ENCODE measurements at regions not wholly inside any gene's neighbourhood (a gene's known extent, or its start where the extent isn't known, plus 50 kb on each side); places are given as distances from the start of the nearest gene placed in this dataset.

DNA sequence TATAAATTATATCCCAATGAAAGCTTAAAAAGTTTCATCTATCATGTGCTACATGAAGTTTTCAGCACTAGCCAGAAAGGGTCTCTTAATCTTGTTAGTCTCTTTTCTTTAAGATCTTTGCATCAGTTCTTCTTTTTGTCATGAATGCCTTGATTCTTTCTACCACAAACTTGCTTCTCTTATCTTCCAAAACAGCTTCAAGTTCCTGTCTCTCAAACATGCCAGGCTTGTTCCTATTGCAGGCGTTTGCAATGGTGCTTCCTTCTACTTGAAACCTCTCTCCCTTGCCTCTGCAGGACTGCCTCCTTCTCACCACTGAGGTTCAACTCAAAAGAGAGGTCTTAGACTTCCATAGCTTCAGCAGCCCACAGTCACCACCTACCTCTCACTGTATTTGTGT, 104.3 kb upstream of the FRMD4B start:
- H3K27ac ChIP-seq (ENCODE audit: low read depth, low read length): no peak overlapping the region
- no peaks in the 10 kb centered on the region for H3F3A ChIP-seq (ENCODE audit: control insufficient read depth, insufficient read depth)
- TF ChIP-seq, protein P1, sequence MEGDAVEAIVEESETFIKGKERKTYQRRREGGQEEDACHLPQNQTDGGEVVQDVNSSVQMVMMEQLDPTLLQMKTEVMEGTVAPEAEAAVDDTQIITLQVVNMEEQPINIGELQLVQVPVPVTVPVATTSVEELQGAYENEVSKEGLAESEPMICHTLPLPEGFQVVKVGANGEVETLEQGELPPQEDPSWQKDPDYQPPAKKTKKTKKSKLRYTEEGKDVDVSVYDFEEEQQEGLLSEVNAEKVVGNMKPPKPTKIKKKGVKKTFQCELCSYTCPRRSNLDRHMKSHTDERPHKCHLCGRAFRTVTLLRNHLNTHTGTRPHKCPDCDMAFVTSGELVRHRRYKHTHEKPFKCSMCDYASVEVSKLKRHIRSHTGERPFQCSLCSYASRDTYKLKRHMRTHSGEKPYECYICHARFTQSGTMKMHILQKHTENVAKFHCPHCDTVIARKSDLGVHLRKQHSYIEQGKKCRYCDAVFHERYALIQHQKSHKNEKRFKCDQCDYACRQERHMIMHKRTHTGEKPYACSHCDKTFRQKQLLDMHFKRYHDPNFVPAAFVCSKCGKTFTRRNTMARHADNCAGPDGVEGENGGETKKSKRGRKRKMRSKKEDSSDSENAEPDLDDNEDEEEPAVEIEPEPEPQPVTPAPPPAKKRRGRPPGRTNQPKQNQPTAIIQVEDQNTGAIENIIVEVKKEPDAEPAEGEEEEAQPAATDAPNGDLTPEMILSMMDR (IDR thresholded peaks at IDR 0.05; ENCODE audit: low read depth, low read length, poor library complexity, severe bottlenecking): no peak
- no peak for TF ChIP-seq EZH2phosphoT487 (IDR thresholded peaks at IDR 0.05; ENCODE audit: borderline replicate concordance, low read length)
- H3K9me2 ChIP-seq (replicated peaks; ENCODE audit: control insufficient read depth, low read length): no peaks in the 10 kb centered on the region
- no peak overlapping the region for H3K4me2 ChIP-seq (ENCODE audit: low read length)
- no peaks in the 10 kb centered on the region for H3K4me1 ChIP-seq (ENCODE audit: control insufficient read depth, low read length)
- no peak overlapping the region for H3K4me3 ChIP-seq (ENCODE audit: low read length)
- no peaks in the 10 kb centered on the region for H4K20me1 ChIP-seq (ENCODE audit: control insufficient read depth, insufficient read depth, low read depth, low read length)
- H3K27me3 ChIP-seq (ENCODE audit: control insufficient read depth, low read length): no peaks in the 10 kb centered on the region
- no peaks in the 10 kb centered on the region; the same call in 1 of the 2 replicates for H3K9me3 ChIP-seq (ENCODE audit: control insufficient read depth, insufficient read depth, low read length)
- H3K79me2 ChIP-seq (ENCODE audit: control insufficient read depth, low read length): no peaks in the 10 kb centered on the region
- H3K36me3 ChIP-seq (ENCODE audit: control insufficient read depth, low read length): no peaks in the 10 kb centered on the region

DNA sequence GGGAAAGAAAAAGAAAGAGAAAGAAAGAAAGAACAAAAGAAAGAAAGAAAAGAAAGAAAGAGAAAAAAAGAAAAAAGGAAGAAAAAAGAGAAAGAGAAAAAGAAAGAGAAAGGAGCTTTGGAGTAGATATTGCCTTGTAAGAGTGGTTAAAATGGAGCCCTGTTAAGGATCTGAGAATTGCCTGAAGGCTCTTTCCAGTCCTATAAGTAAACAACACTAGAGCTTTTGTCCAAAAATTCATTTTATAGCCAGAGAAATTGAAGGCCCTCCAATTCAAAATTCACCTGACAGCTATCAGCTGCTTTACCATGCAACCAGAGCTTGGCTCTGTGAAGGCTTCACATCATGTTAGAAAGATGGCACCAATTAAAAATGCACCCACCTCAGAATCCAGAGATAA, 102.1 kb upstream of the FRMD4B start:
- Histone ChIP-seq H3K9me3 (ENCODE audit: control insufficient read depth, insufficient read depth, low read length) (peaks cover 3% of the 10 kb centered on the region; the same call in 1 of the 2 replicates), H3K9me2 (replicated peaks; ENCODE audit: control insufficient read depth, low read length) (no peaks in the 10 kb centered on the region), H3K79me2 (ENCODE audit: control insufficient read depth, low read length) (no peaks in the 10 kb centered on the region), H3K4me3 (ENCODE audit: low read length) (no peak overlapping the region), H3K27me3 (ENCODE audit: control insufficient read depth, low read length) (no peaks in the 10 kb centered on the region), H4K20me1 (ENCODE audit: control insufficient read depth, insufficient read depth, low read depth, low read length) (no peaks in the 10 kb centered on the region), H3K27ac (ENCODE audit: low read depth, low read length) (no peak overlapping the region), H3K4me2 (ENCODE audit: low read length) (no peak overlapping the region), H3F3A (ENCODE audit: control insufficient read depth, insufficient read depth) (no peaks in the 10 kb centered on the region), H3K4me1 (ENCODE audit: control insufficient read depth, low read length) (no peaks in the 10 kb centered on the region), H3K36me3 (ENCODE audit: control insufficient read depth, low read length) (no peaks in the 10 kb centered on the region)
- TF ChIP-seq, protein P1 (IDR thresholded peaks at IDR 0.05; ENCODE audit: low read depth, low read length, poor library complexity, severe bottlenecking): no peak

DNA sequence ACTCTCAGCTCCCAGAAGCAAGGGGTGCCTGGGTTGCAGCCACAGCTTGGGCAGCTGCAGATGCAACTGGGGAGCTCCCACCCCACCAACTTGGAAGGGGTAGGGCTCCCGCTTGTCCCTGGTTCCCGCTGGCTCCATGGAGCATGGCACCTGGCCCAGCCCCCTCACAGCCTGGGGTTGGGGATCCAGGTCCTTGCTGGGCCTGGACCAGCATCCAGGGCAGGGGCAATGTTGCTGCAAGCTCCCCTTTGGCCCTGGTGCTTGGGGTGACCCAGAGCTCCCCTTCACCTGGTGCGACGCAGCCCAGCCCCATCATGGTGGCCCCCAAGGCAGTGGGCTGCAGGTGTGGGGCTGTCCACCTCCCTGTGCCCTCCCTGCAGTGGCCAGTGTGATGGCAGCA, 99.6 kb upstream of the FRMD4B start:
- Histone ChIP-seq H3K9me2 (replicated peaks; ENCODE audit: control insufficient read depth, low read length) (no peaks in the 10 kb centered on the region), H3K4me3 (ENCODE audit: low read length) (no peak overlapping the region), H3K79me2 (ENCODE audit: control insufficient read depth, low read length) (no peaks in the 10 kb centered on the region), H3F3A (ENCODE audit: control insufficient read depth, insufficient read depth) (no peaks in the 10 kb centered on the region), H4K20me1 (ENCODE audit: control insufficient read depth, insufficient read depth, low read depth, low read length) (no peaks in the 10 kb centered on the region), H3K9me3 (ENCODE audit: control insufficient read depth, insufficient read depth, low read length) (peaks cover 3% of the 10 kb centered on the region; the same call in 1 of the 2 replicates), H3K36me3 (ENCODE audit: control insufficient read depth, low read length) (no peaks in the 10 kb centered on the region), H3K4me1 (ENCODE audit: control insufficient read depth, low read length) (no peaks in the 10 kb centered on the region), H3K27ac (ENCODE audit: low read depth, low read length) (no peak overlapping the region), H3K27me3 (ENCODE audit: control insufficient read depth, low read length) (no peaks in the 10 kb centered on the region), H3K4me2 (ENCODE audit: low read length) (no peak overlapping the region)
- TF ChIP-seq EZH2phosphoT487 (IDR thresholded peaks at IDR 0.05; ENCODE audit: borderline replicate concordance, low read length): no peak
- TF ChIP-seq, protein P1 (IDR thresholded peaks at IDR 0.05; ENCODE audit: low read depth, low read length, poor library complexity, severe bottlenecking): no peak

Data from DOHH2 (cell line).